Neural cell (in vitro differentiated cells): ENCODE measurements at regions not wholly inside any gene's neighbourhood (a gene's known extent, or its start where the extent isn't known, plus 50 kb on each side); places are given as distances from the start of the nearest gene placed in this dataset.

ENCODE experiments used
- CTCF ChIP-seq: fragments of 450-650 bp; IDR thresholded peaks from 2 replicates; pipeline ENCODE4 v1.5.1; 2014; ENCODE audit warnings: antibody characterized with exemption, mild to moderate bottlenecking, moderate library complexity; ENCODE audit not compliant: poor library complexity, severe bottlenecking
- EZH2 ChIP-seq: fragments of 200-600, 300-800 bp; shearing (Covaris generic), sonication (generic); IDR thresholded peaks from 2 replicates; pipeline ENCODE4 v1.6.1; 2014; ENCODE audit warnings: antibody characterized with exemption, low read length, borderline replicate concordance, mild to moderate bottlenecking; ENCODE audit not compliant: insufficient read depth, poor library complexity, severe bottlenecking
- MXI1 ChIP-seq: fragments of 450-650 bp; conservative IDR thresholded peaks from 2 replicates; pipeline ENCODE4 v1.6.1; 2014; ENCODE audit warnings: antibody characterized with exemption, mild to moderate bottlenecking; ENCODE audit not compliant: poor library complexity, severe bottlenecking
- POLR2AphosphoS5 ChIP-seq: IDR thresholded peaks from 2 replicates; pipeline ENCODE4 v1.6.1; 2012
- RAD21 ChIP-seq: fragments of 450-650 bp; conservative IDR thresholded peaks from 2 replicates; pipeline ENCODE4 v1.6.1; 2014; ENCODE audit warnings: antibody characterized with exemption, mild to moderate bottlenecking, moderate library complexity
- REST ChIP-seq: IDR thresholded peaks from 2 replicates; pipeline ENCODE4 v1.6.1; 2012; ENCODE audit warnings: borderline replicate concordance
- TAF1 ChIP-seq: IDR thresholded peaks from 2 replicates; pipeline ENCODE4 v1.6.1; 2012; ENCODE audit warnings: low read depth

DNA sequence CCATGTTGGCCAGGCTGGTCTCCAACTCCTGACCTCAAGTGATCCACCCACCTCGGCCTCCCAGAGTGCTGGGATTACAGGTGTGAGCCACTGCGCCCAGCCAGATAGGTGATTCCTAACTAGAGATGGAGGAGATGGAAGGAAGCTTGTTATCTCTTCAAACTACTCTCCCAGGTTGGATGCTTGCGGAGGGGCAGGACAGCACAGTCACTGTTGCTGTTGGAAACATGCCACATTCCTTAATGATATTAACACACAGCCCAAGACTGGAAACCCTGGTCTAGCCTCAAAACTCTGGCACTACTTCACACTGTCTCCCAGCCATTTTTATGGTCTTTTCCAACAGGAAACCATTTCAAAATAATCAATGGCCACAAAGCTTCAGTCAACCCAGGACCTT lies 468.8 kb upstream of the NRP1 start:
- TF ChIP-seq CTCF (no peak), POLR2AphosphoS5 (no peak), TAF1 (no peak), MXI1 (no peak), EZH2 (no peak), REST (no peak), RAD21 (no peak)
